ENCODE measurements at regions not wholly inside any gene's neighbourhood (a gene's known extent, or its start where the extent isn't known, plus 50 kb on each side); places are given as distances from the start of the nearest gene placed in this dataset.

- H3K9me3 ChIP-seq = no peaks in the 10 kb centered on the region
- H3K27me3 ChIP-seq = no peaks in the 10 kb centered on the region
- intact Hi-C loops (cut with DNase I) = no loop called here
- H3K4me3 ChIP-seq = no peak overlapping the region
- no peaks in the 10 kb centered on the region for H3K36me3 ChIP-seq
- no peak for TF ChIP-seq CTCF (IDR thresholded peaks at IDR 0.05)
- H3K4me1 ChIP-seq = no peaks in the 10 kb centered on the region
- H3K27ac ChIP-seq = no peak overlapping the region
- ATAC-seq (no peak), DNase-seq (no peak)
Observed at GRCh38 chr2:83901317-83901716, 557.8 kb downstream of the SUCLG1 start.

- Histone ChIP-seq H3K4me1 (no peaks in the 10 kb centered on the region), H3K4me3 (no peak overlapping the region), H3K27ac (no peak overlapping the region), H3K9me3 (no peaks in the 10 kb centered on the region), H3K36me3 (no peaks in the 10 kb centered on the region), H3K27me3 (no peaks in the 10 kb centered on the region)
- no peak for ATAC-seq
- no peak for DNase-seq
- intact Hi-C loops (cut with DNase I) = no loop called here
- no peak for TF ChIP-seq CTCF (IDR thresholded peaks at IDR 0.05)
Observed at GRCh38 chr2:83900862-83901261, 558.2 kb downstream of the SUCLG1 start.

- TF ChIP-seq CTCF (IDR thresholded peaks at IDR 0.05) = no peak
- no peak for DNase-seq
- Histone ChIP-seq H3K4me3 (no peak overlapping the region), H3K4me1 (no peaks in the 10 kb centered on the region), H3K27me3 (no peaks in the 10 kb centered on the region), H3K9me3 (no peaks in the 10 kb centered on the region), H3K36me3 (no peaks in the 10 kb centered on the region), H3K27ac (no peak overlapping the region)
- no peak for ATAC-seq
- intact Hi-C loops (cut with DNase I) = no loop called here
Observed at GRCh38 chr2:83899271-83899670, 559.8 kb downstream of the SUCLG1 start.

GRCh38 chr2:83894976-83895375, 564.1 kb downstream of the SUCLG1 start:
- Histone ChIP-seq H3K9me3 (no peaks in the 10 kb centered on the region), H3K27me3 (no peaks in the 10 kb centered on the region), H3K36me3 (no peaks in the 10 kb centered on the region), H3K27ac (no peak overlapping the region), H3K4me3 (no peak overlapping the region), H3K4me1 (no peaks in the 10 kb centered on the region)
- ATAC-seq (no peak), DNase-seq (no peak)
- TF ChIP-seq CTCF (IDR thresholded peaks at IDR 0.05) = no peak
- intact Hi-C loops (cut with DNase I) = no loop called here

GRCh38 chr2:83887757-83888156, 571.3 kb downstream of the SUCLG1 start:
- no peak overlapping the region for H3K4me3 ChIP-seq
- intact Hi-C loops (cut with DNase I) = no loop called here
- H3K27me3 ChIP-seq = no peaks in the 10 kb centered on the region
- no peak for DNase-seq
- no peaks in the 10 kb centered on the region for H3K36me3 ChIP-seq
- ATAC-seq = no peak
- H3K27ac ChIP-seq = no peak overlapping the region
- H3K4me1 ChIP-seq = no peaks in the 10 kb centered on the region
- TF ChIP-seq CTCF (IDR thresholded peaks at IDR 0.05) = no peak
- H3K9me3 ChIP-seq = no peaks in the 10 kb centered on the region

Data from left lung (tissue), 4 donors.